A673 (cell line): ENCODE measurements at regions not wholly inside any gene's neighbourhood (a gene's known extent, or its start where the extent isn't known, plus 50 kb on each side); places are given as distances from the start of the nearest gene placed in this dataset.

Source experiments
- BruUV-seq: library from RNA; stranded (reverse); fragments of 400-500 nt; replicated peaks from 2 replicates; lab custom pipeline; 2021; lab: Mats Ljungman, UMichigan
- CTCF ChIA-PET: fragments of 300-600 bp; sonication (Branson Sonifier 250); formaldehyde crosslinking; loops from one replicate; lab custom pipeline; 2022; ENCODE audit warnings: antibody characterized with exemption; lab: Charles Lee
- POLR2A ChIA-PET: fragments of 300-600 bp; sonication (Branson Sonifier 250); formaldehyde crosslinking; loops from one replicate; lab custom pipeline; 2022; ENCODE audit warnings: antibody characterized with exemption; ENCODE audit not compliant: low non-redundant PET; lab: Charles Lee
- DNase-seq: peaks from one replicate; pipeline ENCODE4 v3.0.0-alpha.2; 2015; ENCODE audit warnings: low spot score
- H3K27ac ChIP-seq: fragments of 200-600 bp; sonication (generic); 2 replicates; pipeline ENCODE4 v1.5.1; 2016; ENCODE audit warnings: mixed run types, low read depth, mild to moderate bottlenecking, mixed read lengths, antibody characterized with exemption, low read length; ENCODE audit not compliant: poor library complexity, severe bottlenecking
- H3K27me3 ChIP-seq: fragments of 200-600 bp; sonication (generic); replicated peaks from 2 replicates; pipeline ENCODE4 v1.6.1; 2017; ENCODE audit warnings: mixed run types, low read depth, mild to moderate bottlenecking, mixed read lengths, antibody characterized with exemption, low read length; ENCODE audit not compliant: insufficient read depth, poor library complexity
- H3K36me3 ChIP-seq: fragments of 200-600 bp; sonication (generic); 2 replicates; pipeline ENCODE4 v1.6.1; 2016; ENCODE audit warnings: mixed run types, mild to moderate bottlenecking, mixed read lengths, antibody characterized with exemption, low read length; ENCODE audit not compliant: insufficient read depth, poor library complexity, severe bottlenecking
- H3K4me1 ChIP-seq: fragments of 200-600 bp; sonication (generic); 2 replicates; pipeline ENCODE4 v1.6.1; 2017; ENCODE audit warnings: mixed run types, mild to moderate bottlenecking, mixed read lengths, antibody characterized with exemption, low read length; ENCODE audit not compliant: insufficient read depth, poor library complexity, severe bottlenecking
- H3K4me3 ChIP-seq: fragments of 200-600 bp; sonication (generic); 2 replicates; pipeline ENCODE4 v1.5.1; 2016; ENCODE audit warnings: low read depth, mixed run types, mild to moderate bottlenecking, mixed read lengths, low read length; ENCODE audit not compliant: poor library complexity, severe bottlenecking
- H3K9me3 ChIP-seq: fragments of 200-600 bp; sonication (generic); 2 replicates; pipeline ENCODE4 v1.6.1; 2016; ENCODE audit warnings: mixed run types, low read depth, mild to moderate bottlenecking, mixed read lengths, antibody characterized with exemption, low read length; ENCODE audit not compliant: poor library complexity, severe bottlenecking
- EZH2 ChIP-seq: fragments of 200-600 bp; sonication (generic); IDR thresholded peaks from 2 replicates; pipeline ENCODE4 v1.6.1; 2017; ENCODE audit warnings: borderline replicate concordance, low read depth, mild to moderate bottlenecking, mixed read lengths, antibody characterized with exemption, low read length; ENCODE audit not compliant: poor library complexity, severe bottlenecking
- intact Hi-C: fragments of 100-400 bp; cut with micrococcal nuclease; formaldehyde crosslinking; loops from one replicate; pipeline ENCODE4 v1.10.0; 2022; ENCODE audit not compliant: unreplicated experiment
- TF ChIP-seq, protein P1 (sequence below): fragments of 300-800, 200-600 bp; sonication (generic); conservative IDR thresholded peaks from 2 replicates; pipeline ENCODE4 v1.5.1; 2017; ENCODE audit warnings: low read depth, mild to moderate bottlenecking, antibody characterized with exemption, low read length, moderate library complexity, mixed read lengths

- no peak for TF ChIP-seq EZH2
- TF ChIP-seq, protein P1, sequence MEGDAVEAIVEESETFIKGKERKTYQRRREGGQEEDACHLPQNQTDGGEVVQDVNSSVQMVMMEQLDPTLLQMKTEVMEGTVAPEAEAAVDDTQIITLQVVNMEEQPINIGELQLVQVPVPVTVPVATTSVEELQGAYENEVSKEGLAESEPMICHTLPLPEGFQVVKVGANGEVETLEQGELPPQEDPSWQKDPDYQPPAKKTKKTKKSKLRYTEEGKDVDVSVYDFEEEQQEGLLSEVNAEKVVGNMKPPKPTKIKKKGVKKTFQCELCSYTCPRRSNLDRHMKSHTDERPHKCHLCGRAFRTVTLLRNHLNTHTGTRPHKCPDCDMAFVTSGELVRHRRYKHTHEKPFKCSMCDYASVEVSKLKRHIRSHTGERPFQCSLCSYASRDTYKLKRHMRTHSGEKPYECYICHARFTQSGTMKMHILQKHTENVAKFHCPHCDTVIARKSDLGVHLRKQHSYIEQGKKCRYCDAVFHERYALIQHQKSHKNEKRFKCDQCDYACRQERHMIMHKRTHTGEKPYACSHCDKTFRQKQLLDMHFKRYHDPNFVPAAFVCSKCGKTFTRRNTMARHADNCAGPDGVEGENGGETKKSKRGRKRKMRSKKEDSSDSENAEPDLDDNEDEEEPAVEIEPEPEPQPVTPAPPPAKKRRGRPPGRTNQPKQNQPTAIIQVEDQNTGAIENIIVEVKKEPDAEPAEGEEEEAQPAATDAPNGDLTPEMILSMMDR, result no peak
- H3K4me3 ChIP-seq, result no peak overlapping the region
- no peak overlapping the region for H3K27ac ChIP-seq
- H3K27me3 ChIP-seq, result no peaks in the 10 kb centered on the region
- no TSS peak for BruUV-seq
- ChIA-PET POLR2A (no interaction called here), CTCF (interaction anchor here (0.5 kb wide), 1 partner anchor 35 kb away, joined by 3 read pairs; no protein-coding TSS in a partner anchor)
- no peaks in the 10 kb centered on the region for H3K9me3 ChIP-seq
- no peak for DNase-seq
- H3K4me1 ChIP-seq, result peaks cover 5% of the 10 kb centered on the region
- intact Hi-C loops, result loop anchor here (10.0 kb wide), 1 partner anchor 320 kb away; no protein-coding TSS in a partner anchor
- H3K36me3 ChIP-seq, result no peaks in the 10 kb centered on the region
Observed at GRCh38 chr18:66874812-66875474, 271.1 kb upstream of the CDH19 start.

- DNase-seq, result no peak
- Histone ChIP-seq H3K27me3 (no peaks in the 10 kb centered on the region), H3K9me3 (no peaks in the 10 kb centered on the region), H3K4me1 (peaks cover 5% of the 10 kb centered on the region), H3K36me3 (no peaks in the 10 kb centered on the region), H3K27ac (no peak overlapping the region), H3K4me3 (no peak overlapping the region)
- intact Hi-C loops, result loop anchor here (10.0 kb wide), 1 partner anchor 320 kb away; no protein-coding TSS in a partner anchor
- ChIA-PET CTCF (no interaction called here), POLR2A (no interaction called here)
- BruUV-seq, result no TSS peak
- TF ChIP-seq, protein P1, result no peak
- TF ChIP-seq EZH2, result no peak
Observed at GRCh38 chr18:66874375-66874774, 270.5 kb upstream of the CDH19 start.

- no TSS peak for BruUV-seq
- Histone ChIP-seq H3K36me3 (no peaks in the 10 kb centered on the region), H3K4me1 (peaks cover 5% of the 10 kb centered on the region), H3K4me3 (no peak overlapping the region), H3K27me3 (no peaks in the 10 kb centered on the region), H3K27ac (no peak overlapping the region), H3K9me3 (no peaks in the 10 kb centered on the region)
- intact Hi-C loops, result loop anchor here (10.0 kb wide), 1 partner anchor 319 kb away; no protein-coding TSS in a partner anchor
- TF ChIP-seq, protein P1, result no peak
- no peak for TF ChIP-seq EZH2
- ChIA-PET POLR2A (no interaction called here), CTCF (no interaction called here)
- DNase-seq, result no peak
Observed at GRCh38 chr18:66873899-66874298, 270.0 kb upstream of the CDH19 start.
